Adipocyte (in vitro differentiated cells): ENCODE measurements at regions not wholly inside any gene's neighbourhood (a gene's known extent, or its start where the extent isn't known, plus 50 kb on each side); places are given as distances from the start of the nearest gene placed in this dataset.

ENCODE experiments used
- DNase-seq: peaks from one replicate; pipeline ENCODE4 v3.0.0-alpha.2; 2015; ENCODE audit warnings: low read depth
- H3K27me3 ChIP-seq: replicated peaks from 2 replicates; pipeline ENCODE4 v1.7.0; 2013; ENCODE audit warnings: mild to moderate bottlenecking, low read length, moderate library complexity; ENCODE audit not compliant: control insufficient read depth, insufficient read depth
- H3K36me3 ChIP-seq: 2 replicates; pipeline ENCODE4 v1.7.0; 2013; ENCODE audit warnings: low read length, mild to moderate bottlenecking, moderate library complexity; ENCODE audit not compliant: control insufficient read depth, insufficient read depth, severe bottlenecking
- H3K4me1 ChIP-seq: 2 replicates; pipeline ENCODE4 v1.7.0; 2013; ENCODE audit warnings: mild to moderate bottlenecking, low read length, moderate library complexity; ENCODE audit not compliant: control insufficient read depth, insufficient read depth
- H3K4me3 ChIP-seq: 2 replicates; pipeline ENCODE4 v1.7.0; 2013; ENCODE audit warnings: mild to moderate bottlenecking, low read length, moderate library complexity
- H3K9ac ChIP-seq: 2 replicates; pipeline ENCODE4 v1.7.0; 2013; ENCODE audit warnings: mild to moderate bottlenecking, low read length, moderate library complexity
- H3K9me3 ChIP-seq: 2 replicates; pipeline ENCODE4 v1.7.0; 2013; ENCODE audit warnings: mild to moderate bottlenecking, low read length, moderate library complexity; ENCODE audit not compliant: control insufficient read depth

DNA sequence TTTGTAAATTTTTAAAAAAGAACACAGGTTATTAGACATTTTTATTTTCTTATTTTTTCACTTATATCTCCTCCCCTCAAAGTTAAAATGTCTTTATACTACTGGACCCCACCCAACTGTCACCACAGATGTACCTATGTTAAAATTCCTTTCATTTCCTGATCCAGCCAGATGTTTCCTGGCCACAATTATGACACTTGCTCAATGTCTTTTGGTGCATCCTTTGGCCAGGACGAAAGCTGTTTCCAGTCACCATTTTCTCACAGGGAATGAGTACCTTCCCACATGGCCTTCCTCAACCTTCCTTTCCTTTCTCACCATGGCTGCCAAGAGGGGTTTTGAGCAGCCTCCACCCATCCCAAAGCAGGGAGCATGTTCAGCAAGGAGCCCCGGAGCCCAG, 365.7 kb upstream of the MAF start:
- Histone ChIP-seq H3K9me3 (peaks cover 8% of the 10 kb centered on the region), H3K4me3 (no peak overlapping the region), H3K4me1 (peaks cover 14% of the 10 kb centered on the region), H3K36me3 (no peaks in the 10 kb centered on the region), H3K27me3 (peaks cover 22% of the 10 kb centered on the region), H3K9ac (no peak overlapping the region)
- DNase-seq: no peak

GRCh38 chr16:79965718-79966117, 365.2 kb upstream of the MAF start:
- Histone ChIP-seq H3K27me3 (peaks cover 22% of the 10 kb centered on the region), H3K9ac (no peak overlapping the region), H3K9me3 (peaks cover 8% of the 10 kb centered on the region), H3K4me3 (no peak overlapping the region), H3K4me1 (peaks cover 10% of the 10 kb centered on the region), H3K36me3 (no peaks in the 10 kb centered on the region)
- DNase-seq: no peak

GRCh38 chr16:79964104-79964503, 363.6 kb upstream of the MAF start:
- peaks cover 22% of the 10 kb centered on the region for H3K27me3 ChIP-seq
- H3K4me1 ChIP-seq: no peaks in the 10 kb centered on the region
- H3K4me3 ChIP-seq: no peak overlapping the region
- peaks cover 8% of the 10 kb centered on the region for H3K9me3 ChIP-seq
- DNase-seq: no peak
- H3K9ac ChIP-seq: no peak overlapping the region
- no peaks in the 10 kb centered on the region for H3K36me3 ChIP-seq

DNA sequence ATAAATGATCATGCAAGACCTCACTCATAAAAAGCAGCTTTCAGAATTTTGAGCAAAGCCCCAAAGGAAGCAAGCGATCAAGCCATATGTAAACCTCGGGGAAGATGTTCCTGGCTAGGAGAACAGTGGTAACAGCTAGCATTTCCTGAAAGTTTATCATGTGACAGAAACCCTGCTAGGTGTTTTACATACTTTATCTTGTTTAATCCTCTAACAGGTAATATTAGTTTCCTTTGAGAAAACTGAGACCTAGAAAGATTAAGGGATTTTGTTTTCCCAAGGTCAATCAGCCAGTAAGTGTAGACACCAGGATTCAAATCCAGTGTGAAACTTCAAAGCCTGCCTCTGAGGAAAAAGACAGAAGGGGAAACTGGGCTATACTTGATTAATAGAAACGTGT, 362.4 kb upstream of the MAF start:
- Histone ChIP-seq H3K4me1 (no peaks in the 10 kb centered on the region), H3K36me3 (no peaks in the 10 kb centered on the region), H3K4me3 (no peak overlapping the region), H3K9ac (no peak overlapping the region), H3K9me3 (peaks cover 8% of the 10 kb centered on the region), H3K27me3 (peaks cover 22% of the 10 kb centered on the region)
- no peak for DNase-seq

GRCh38 chr16:79959226-79959625, 358.7 kb upstream of the MAF start:
- no peaks in the 10 kb centered on the region for H3K4me1 ChIP-seq
- H3K9ac ChIP-seq: no peak overlapping the region
- peaks cover 8% of the 10 kb centered on the region for H3K9me3 ChIP-seq
- peaks cover 19% of the 10 kb centered on the region for H3K27me3 ChIP-seq
- no peak overlapping the region for H3K4me3 ChIP-seq
- no peak for DNase-seq
- H3K36me3 ChIP-seq: no peaks in the 10 kb centered on the region

DNA sequence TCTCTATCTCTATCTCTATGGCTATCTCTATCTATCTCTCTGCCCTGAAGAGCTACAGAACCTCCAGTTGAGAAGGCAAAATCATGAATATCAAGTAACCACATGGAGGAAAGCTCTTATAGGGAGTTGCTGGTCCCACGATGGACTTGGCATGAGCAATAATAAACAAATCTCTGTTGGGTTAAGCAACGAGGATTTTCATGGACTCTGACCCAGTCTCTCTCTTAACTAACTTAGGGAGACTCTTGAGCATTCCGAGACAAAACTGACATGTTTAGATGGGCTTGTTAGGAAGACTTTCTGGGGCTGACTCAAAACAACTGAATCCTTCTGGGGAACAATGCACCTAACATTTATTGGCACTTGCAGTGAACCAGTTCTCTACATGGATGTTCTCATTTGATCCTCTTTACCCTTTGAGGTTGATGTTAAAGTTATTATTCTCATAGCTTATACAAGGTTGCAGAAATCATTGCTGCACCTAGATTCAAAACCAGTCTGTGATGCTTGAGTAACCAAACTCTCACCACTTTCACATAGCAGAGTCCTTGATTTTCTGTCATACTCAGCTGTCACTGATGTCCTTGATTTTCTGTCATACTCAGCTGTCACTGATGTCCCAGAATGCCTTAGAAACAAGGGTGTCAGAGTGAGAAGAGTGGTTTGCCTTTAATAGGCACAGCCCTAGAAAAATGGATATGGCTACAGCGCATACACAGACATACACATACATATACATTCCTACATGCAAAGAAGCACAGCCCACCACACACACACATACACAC, 354.6 kb upstream of the MAF start:
- no peak for DNase-seq
- H3K9ac ChIP-seq: no peak overlapping the region
- H3K9me3 ChIP-seq: no peaks in the 10 kb centered on the region
- H3K36me3 ChIP-seq: no peaks in the 10 kb centered on the region
- H3K27me3 ChIP-seq: peaks cover 10% of the 10 kb centered on the region
- no peaks in the 10 kb centered on the region for H3K4me1 ChIP-seq
- no peak overlapping the region for H3K4me3 ChIP-seq

DNA sequence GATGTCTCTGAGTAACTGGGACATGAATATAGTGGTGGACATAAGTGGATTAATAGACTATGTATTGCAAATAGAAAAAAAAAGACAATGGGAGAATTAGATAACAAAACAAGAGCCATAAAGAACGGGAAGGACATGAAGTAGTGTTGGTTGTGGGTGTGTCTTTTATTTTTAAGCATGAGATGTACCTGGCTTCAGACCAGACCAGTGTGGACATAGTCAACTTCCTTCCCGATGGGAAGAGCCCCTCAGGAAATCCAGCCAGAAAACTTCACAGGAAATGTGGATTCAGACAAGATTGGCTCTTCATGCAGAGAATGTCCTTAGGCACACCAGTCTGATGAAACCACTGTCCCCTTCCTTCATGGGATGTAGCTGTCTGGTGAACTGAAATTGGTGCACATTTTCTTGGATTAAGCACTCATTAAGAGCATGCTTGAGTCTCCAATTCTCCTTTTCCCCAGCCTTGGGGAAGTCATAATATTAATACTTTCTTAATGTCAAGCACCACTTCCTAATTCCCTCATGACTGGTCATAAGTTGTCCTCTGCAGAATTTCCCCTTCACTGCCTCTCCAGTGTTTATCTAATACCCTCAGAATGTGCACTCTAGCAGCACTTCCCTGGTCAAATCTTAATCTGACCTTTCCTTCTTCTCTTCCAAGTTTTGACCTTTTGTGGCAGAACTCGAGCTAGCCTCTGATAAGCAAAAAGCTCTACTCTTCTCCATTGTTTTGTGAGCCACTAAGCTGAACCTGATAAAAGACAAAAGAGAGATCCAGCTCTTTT, 350.6 kb upstream of the MAF start:
- Histone ChIP-seq H3K9me3 (no peaks in the 10 kb centered on the region), H3K27me3 (peaks cover 5% of the 10 kb centered on the region), H3K9ac (no peak overlapping the region), H3K36me3 (no peaks in the 10 kb centered on the region), H3K4me3 (no peak overlapping the region), H3K4me1 (no peaks in the 10 kb centered on the region)
- no peak for DNase-seq

DNA sequence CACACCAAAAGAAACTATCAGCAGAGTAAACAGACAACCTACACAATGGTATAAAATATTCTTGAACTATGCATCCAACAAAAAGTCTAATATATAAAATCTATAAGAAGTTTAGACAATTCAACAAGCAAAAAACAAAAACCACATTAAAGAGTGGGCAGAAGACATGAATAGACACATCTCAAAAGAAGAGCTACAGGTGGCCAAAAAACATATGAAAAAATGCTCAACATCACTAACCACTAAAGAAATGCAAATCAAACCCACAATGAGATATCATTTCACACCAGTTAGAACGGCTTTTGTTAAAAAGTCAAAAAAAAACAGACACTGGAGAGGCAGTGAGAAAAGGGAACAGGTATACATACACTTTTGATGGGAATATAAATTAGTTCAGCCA, 348.9 kb upstream of the MAF start:
- no peaks in the 10 kb centered on the region for H3K9me3 ChIP-seq
- no peak overlapping the region for H3K9ac ChIP-seq
- no peak overlapping the region for H3K4me3 ChIP-seq
- H3K4me1 ChIP-seq: no peaks in the 10 kb centered on the region
- peaks cover 3% of the 10 kb centered on the region for H3K27me3 ChIP-seq
- no peak for DNase-seq
- H3K36me3 ChIP-seq: no peaks in the 10 kb centered on the region

GRCh38 chr16:79947771-79948170, 347.2 kb upstream of the MAF start:
- no peak for DNase-seq
- Histone ChIP-seq H3K9me3 (no peaks in the 10 kb centered on the region), H3K36me3 (no peaks in the 10 kb centered on the region), H3K27me3 (no peaks in the 10 kb centered on the region), H3K4me1 (peaks cover 9% of the 10 kb centered on the region), H3K4me3 (no peak overlapping the region), H3K9ac (no peak overlapping the region)

GRCh38 chr16:79946252-79946651, 345.7 kb upstream of the MAF start:
- H3K27me3 ChIP-seq: no peaks in the 10 kb centered on the region
- peaks cover 9% of the 10 kb centered on the region for H3K4me1 ChIP-seq
- H3K4me3 ChIP-seq: no peak overlapping the region

DNA sequence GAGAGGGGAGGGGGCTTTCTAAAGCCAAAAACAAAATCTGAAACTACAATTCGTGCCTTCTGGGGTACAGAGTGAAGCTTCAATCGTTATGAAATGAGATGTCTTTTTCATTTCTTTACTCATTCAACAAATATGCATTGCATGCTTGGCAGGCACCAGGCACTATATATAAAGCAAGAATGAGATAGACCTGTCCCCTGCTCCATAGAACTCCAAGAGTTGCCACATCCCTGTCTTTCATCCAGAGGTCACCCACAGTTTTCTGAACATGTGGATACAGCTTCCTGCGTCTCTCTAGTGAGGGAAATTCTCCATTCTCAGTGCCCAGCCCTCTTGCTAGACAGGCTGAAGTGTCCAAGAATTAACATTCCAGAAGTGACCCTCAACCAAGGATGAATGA, 343.2 kb upstream of the MAF start:
- peak overlapping the region; percentile 15 for H3K4me3 ChIP-seq
- peaks cover 9% of the 10 kb centered on the region for H3K4me1 ChIP-seq
- DNase-seq: peak; percentile 34
- no peaks in the 10 kb centered on the region for H3K36me3 ChIP-seq
- H3K9ac ChIP-seq: no peak overlapping the region
- H3K27me3 ChIP-seq: no peaks in the 10 kb centered on the region
- no peaks in the 10 kb centered on the region for H3K9me3 ChIP-seq

More at GRCh38 chr16:79946252-79946651, 345.7 kb upstream of the MAF start:
- H3K9me3 ChIP-seq: no peaks in the 10 kb centered on the region
- no peak for DNase-seq
- H3K9ac ChIP-seq: no peak overlapping the region
- no peaks in the 10 kb centered on the region for H3K36me3 ChIP-seq
